Sigmoid colon (tissue), 4 donors: ENCODE measurements at regions not wholly inside any gene's neighbourhood (a gene's known extent, or its start where the extent isn't known, plus 50 kb on each side); places are given as distances from the start of the nearest gene placed in this dataset.

Source experiments
- CTCF ChIP-seq, 4 experiments: fragments of 450-650 bp in 3 of 4; fragments of 200-600 bp in 1 of 4; IDR thresholded peaks; one replicate each; pipeline ENCODE4 v1.5.1; 2016 to 2019; ENCODE audit warnings: antibody characterized with exemption in 4 of 4, mild to moderate bottlenecking in 3 of 4, moderate library complexity in 2 of 4
- EP300 ChIP-seq, 4 donors: sonication (generic); formaldehyde crosslinking; IDR thresholded peaks; one replicate each; pipeline ENCODE4 v1.6.1; 2017; ENCODE audit warnings: antibody characterized with exemption in 4 of 4
- POLR2A ChIP-seq, 2 donors: fragments of 450-650 bp; IDR thresholded peaks; one replicate each; pipeline ENCODE4 v1.6.1; 2016; ENCODE audit warnings: antibody characterized with exemption in 2 of 2, mild to moderate bottlenecking in 2 of 2, moderate library complexity in 2 of 2
- POLR2AphosphoS5 ChIP-seq, 4 donors: sonication (generic); formaldehyde crosslinking; IDR thresholded peaks; one replicate each; pipeline ENCODE4 v1.6.1; 2017; ENCODE audit warnings: antibody characterized with exemption in 4 of 4

- no peak for TF ChIP-seq CTCF (IDR thresholded peaks at IDR 0.05)
- no peak for TF ChIP-seq POLR2A (IDR thresholded peaks at IDR 0.05)
- peak in 1 of 4 donors; percentile 35 for TF ChIP-seq POLR2AphosphoS5 (IDR thresholded peaks at IDR 0.05)
- no peak for TF ChIP-seq EP300 (IDR thresholded peaks at IDR 0.05)
Measured at GRCh38 chr12:93300611-93301021, 77.1 kb upstream of the NUDT4 start.
